HUDEP-2 (cell line): ENCODE measurements at regions not wholly inside any gene's neighbourhood (a gene's known extent, or its start where the extent isn't known, plus 50 kb on each side); places are given as distances from the start of the nearest gene placed in this dataset.

Experiments used
- DNase-seq, 76 experiments: peaks; one replicate each; lab custom pipeline; 2025; ENCODE audit not compliant: unreplicated experiment in 76 of 76; lab: John Stamatoyannopoulos, UW

DNA sequence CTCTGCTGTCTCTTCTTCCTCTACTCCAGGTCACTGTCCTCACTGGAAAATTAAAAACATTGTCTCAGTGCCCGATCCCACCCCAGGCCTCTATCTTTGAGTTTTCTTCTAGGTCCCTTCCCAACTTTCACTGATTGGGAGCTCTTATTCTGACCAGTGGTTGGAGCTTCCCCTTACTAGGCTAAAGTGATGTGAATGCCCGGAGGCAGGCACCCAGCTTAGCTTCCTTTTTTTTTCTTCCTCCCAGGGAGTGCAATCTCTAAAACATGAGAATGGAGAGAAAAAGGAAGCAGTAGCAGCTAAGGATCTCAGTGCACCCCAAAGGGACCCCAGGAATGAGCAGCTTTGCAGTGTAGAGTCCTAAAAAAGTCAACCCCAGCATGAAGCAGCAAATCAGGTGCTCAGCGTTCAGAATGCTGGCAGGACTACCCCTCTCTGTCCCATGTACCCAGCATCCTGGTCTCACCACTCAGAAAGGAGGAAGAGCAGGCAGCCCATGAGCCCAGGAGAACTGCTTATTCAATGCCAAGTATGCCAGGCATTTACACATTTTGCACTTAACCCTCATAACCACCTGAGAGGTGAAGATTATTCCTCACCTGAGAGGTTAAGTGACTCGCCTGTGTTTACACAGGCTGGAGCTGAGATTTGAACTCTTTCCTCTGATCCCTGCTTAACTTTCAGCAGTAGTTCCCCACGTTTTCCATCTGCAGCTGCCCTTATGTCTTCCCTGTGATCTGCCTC, 146.2 kb upstream of the PWP1 start:
- no peak for DNase-seq

- DNase-seq: no peak
These were observed 144.4 kb upstream of the PWP1 start for GRCh38 chr12:107541001-107541705.

GRCh38 chr12:107543416-107543815, 142.2 kb upstream of the PWP1 start:
- DNase-seq: no peak

DNA sequence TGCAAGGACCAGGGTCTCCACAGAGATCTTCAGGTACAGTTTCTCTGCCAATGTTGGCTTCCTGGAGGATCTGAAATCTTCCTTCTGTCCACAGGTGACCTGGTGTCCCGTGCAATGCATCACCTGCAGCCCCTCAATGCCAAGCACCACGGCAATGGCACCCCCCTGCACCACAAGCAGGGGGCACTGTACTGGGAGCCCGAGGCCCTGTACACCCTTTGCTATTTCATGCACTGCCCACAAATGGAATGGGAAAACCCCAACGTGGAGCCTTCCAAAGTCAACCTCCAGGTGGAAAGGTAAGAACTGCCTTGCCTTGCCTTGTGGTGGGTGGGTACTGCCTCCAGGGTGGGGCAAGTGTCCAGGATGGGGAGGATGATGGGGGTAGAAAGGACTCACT, 141.8 kb upstream of the PWP1 start:
- DNase-seq: no peak

GRCh38 chr12:107544937-107545336, 140.7 kb upstream of the PWP1 start:
- no peak for DNase-seq

DNA sequence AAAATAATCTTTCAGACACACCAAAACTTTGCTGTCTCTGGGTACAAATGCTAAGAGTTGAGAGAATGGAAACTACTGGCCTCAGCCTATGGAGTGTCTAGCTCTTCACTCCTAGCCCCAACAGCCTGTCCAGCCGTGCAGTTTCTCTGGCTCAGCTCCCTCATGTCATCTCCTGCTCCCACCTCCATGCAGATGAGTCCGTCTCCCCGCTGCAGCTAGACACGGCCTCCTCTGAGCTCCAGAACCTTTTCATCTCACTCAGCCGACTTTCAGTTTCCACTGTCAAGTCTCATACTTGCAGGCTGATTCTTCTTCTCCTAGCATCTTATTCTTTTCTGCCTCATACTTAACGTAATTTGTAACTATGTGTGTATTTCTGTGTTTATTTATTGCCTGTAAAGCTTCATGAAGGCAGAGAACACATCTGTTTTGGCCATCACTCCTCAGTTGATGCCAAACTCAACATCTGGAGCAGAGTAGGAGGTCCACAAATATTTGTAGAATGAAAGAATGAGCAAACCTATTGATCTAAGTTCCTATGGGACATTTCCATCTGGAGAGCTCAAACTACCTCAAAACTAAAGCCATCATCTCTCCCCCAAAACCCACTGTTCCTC, 139.8 kb upstream of the PWP1 start:
- no peak for DNase-seq

- DNase-seq: no peak
These were observed 138.2 kb upstream of the PWP1 start for GRCh38 chr12:107547389-107547788.

DNA sequence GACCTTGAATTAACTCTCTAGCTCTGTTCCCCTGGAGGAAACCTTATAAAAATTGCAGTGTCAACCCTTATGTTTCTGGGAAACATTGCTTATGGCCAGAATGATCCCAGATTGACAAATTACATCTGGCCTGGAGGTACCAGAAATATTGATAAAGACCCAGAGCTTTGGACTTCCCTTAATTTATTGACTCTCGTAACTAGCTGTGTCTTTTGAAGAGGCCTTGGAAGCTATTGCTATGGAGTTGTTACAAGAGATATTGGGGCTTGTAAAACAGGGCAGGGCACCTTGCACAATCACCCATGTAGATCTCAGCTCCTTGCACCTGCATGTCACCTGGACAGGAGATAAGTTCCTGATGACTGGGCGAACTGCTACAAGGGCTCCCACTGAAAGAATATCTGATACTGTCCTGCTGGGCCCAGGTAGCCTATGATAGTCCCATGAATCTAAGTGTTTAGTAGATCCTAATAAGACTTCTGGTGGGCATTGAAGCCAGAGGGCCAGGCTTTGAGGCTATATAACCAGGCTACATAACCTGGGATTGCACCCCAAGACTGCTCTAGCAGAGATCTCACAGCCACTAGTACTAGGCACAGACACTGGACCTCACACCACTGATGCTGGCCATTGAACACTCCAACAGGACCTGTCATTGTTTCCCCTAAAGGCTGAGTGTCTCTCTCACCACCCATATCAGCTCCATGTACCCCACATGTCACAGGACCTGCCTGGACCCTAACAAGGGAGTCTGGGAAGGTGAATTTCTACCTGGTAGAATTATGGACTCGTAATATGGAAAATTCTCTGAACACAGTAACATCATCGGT, 135.7 kb upstream of the PWP1 start:
- no peak for DNase-seq

- DNase-seq: no peak
These were observed 134.2 kb upstream of the PWP1 start for GRCh38 chr12:107551434-107551833.

GRCh38 chr12:107552263-107552662, 133.3 kb upstream of the PWP1 start:
- no peak for DNase-seq

DNA sequence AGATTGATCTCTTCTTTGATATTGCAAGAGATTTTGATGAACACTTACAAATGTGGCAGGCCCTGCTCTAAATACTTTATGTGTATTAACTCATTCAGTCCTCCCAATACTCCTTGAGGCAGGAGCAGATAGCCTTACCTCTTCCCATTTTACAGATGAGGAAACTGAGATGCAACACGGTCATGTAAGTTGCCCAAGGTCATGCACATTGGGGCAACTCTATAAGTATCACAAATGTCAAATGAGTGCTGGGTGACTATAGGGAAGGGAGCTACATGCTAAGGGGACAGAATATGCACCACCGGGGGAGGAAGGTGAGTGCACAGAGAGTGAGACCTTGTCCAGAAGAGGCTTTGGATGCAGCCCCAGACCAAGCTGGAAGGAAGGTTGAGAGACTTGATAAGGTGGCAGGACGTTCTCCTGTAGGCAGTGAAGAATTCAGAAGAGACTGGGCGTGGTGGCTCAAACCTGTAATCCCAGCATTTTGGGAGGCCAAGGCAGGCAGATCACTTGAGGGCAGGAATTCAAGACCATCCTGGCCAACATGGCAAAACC, 132.3 kb upstream of the PWP1 start:
- DNase-seq: no peak

GRCh38 chr12:107554941-107555340, 130.7 kb upstream of the PWP1 start:
- DNase-seq: no peak

DNA sequence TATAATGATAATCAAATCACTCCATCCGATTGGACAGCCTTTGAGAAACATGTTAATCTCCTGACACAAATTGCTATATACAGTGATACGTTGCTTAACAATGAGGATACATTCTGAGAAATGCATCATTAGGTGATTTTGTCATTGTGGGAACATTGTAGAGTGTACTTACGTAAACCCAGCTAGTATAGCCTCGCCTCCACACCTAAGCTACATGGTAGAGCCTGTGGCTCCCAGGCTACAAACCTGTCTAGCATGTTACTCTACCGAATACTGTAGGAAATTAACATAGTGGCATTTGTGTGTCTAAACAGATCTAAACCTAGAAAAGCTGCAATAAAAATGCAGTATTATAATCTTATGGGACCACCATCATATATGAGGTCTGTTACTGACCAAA, 128.6 kb upstream of the PWP1 start:
- no peak for DNase-seq

GRCh38 chr12:107557589-107558100, 128.0 kb upstream of the PWP1 start:
- no peak for DNase-seq

- no peak for DNase-seq
These were observed 127.3 kb upstream of the PWP1 start for GRCh38 chr12:107558141-107558815.

DNA sequence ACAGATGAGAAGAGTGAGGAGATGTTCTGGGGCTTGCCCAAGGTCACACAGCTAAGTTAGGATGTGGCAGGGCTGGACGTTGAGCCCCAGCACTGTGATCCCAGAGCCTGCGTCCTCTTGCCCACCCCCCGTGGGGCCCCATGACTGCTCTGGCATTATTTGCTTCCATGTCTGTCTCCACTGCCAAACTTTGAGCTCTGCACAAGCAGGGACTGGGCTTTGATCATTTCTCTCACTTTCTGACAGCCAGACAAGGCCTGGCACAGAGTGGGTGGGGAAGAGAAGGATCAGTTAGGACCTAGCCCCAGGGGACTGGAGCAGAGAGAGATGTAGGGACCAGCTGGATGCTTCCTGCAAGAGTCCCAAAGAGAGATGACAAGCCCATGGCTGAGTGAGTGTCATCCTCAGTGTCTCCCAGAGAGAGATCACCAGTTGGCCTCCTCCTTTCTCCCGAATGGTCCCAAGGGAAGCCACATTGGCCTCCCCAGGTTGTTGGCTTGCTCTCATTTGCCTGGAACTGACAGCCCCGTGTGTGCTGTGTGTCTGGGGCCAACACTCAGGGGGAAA, 126.7 kb upstream of the PWP1 start:
- DNase-seq: no peak

GRCh38 chr12:107560165-107560898, 125.3 kb upstream of the PWP1 start:
- DNase-seq: no peak

GRCh38 chr12:107560899-107561285, 124.7 kb upstream of the PWP1 start:
- no peak for DNase-seq

- no peak for DNase-seq
These were observed 120.7 kb upstream of the PWP1 start for GRCh38 chr12:107564946-107565345.
